Tibial nerve (tissue), 4 donors: ENCODE measurements at regions not wholly inside any gene's neighbourhood (a gene's known extent, or its start where the extent isn't known, plus 50 kb on each side); places are given as distances from the start of the nearest gene placed in this dataset.

Experiments
- DNase-seq, 2 donors: peaks; one replicate each; pipeline ENCODE4 v3.0.0-alpha.2; 2019; ENCODE audit warnings: low spot score in 2 of 2
- H3K27ac ChIP-seq, 4 donors: fragments of 200-600 bp; sonication (generic) in 3 of 4; one replicate each; pipeline ENCODE4 v1.5.1; 2017 to 2019; ENCODE audit warnings: mild to moderate bottlenecking in 1 of 4
- H3K27me3 ChIP-seq, 2 donors: fragments of 200-600 bp; sonication (generic) in 1 of 2; one replicate each; pipeline versions ENCODE4 v1.5.1 to v1.6.0; 2017 to 2019
- H3K36me3 ChIP-seq, 3 donors: fragments of 200-600 bp; sonication (generic); one replicate each; pipeline ENCODE4 v1.5.1; 2018 to 2019
- H3K4me1 ChIP-seq, 4 donors: fragments of 200-600 bp; sonication (generic) in 3 of 4; one replicate each; pipeline ENCODE4 v1.5.1; 2017 to 2019
- H3K4me3 ChIP-seq, 4 donors: fragments of 200-600 bp; sonication (generic) in 3 of 4; one replicate each; pipeline ENCODE4 v1.5.1; 2017 to 2019; ENCODE audit warnings: mild to moderate bottlenecking in 1 of 4, moderate library complexity in 1 of 4
- H3K9me3 ChIP-seq, 4 donors: fragments of 200-600 bp; sonication (generic) in 3 of 4; one replicate each; pipeline ENCODE4 v1.5.1; 2017 to 2019
- CTCF ChIP-seq, 5 experiments: fragments of 200-600 bp in 3 of 5; fragments of 450-650 bp in 2 of 5; sonication (generic) in 3 of 5; IDR thresholded peaks; one replicate each; pipeline ENCODE4 v1.5.1; 2016 to 2019; ENCODE audit warnings: antibody characterized with exemption in 5 of 5, mild to moderate bottlenecking in 3 of 5, moderate library complexity in 2 of 5
- EP300 ChIP-seq, 2 donors: sonication (generic); formaldehyde crosslinking; IDR thresholded peaks; one replicate each; pipeline ENCODE4 v1.6.1; 2017; ENCODE audit warnings: antibody characterized with exemption in 2 of 2, mild to moderate bottlenecking in 1 of 2
- POLR2A ChIP-seq, 2 donors: fragments of 450-650 bp; IDR thresholded peaks; one replicate each; pipeline ENCODE4 v1.6.1; 2017; ENCODE audit warnings: antibody characterized with exemption in 2 of 2, mild to moderate bottlenecking in 2 of 2, moderate library complexity in 2 of 2
- WGBS, 2 donors: methylation state at CpG; one replicate each; pipeline ENCODE4 v1.1.5; 2018; 5-methylcytosine and 5-hydroxymethylcytosine counted together

DNA sequence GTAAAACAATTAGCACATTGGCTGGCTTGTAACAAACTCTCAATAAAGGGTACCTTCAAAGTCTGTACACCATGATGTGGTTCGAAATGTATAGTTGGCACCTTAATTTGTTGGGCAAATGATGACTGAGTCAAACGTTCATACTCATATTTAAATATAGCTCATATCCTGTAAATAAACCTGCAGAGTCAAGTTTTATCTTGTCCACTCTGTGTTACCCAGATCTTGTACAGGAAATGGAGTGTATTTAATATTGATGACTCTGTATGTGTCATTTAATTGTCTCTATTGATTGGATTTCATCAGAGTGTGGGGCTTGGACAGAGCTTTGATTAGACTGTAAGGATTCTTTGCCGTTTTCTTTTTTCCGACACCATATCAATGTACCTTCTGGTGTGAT lies 805.6 kb upstream of the ZEB2 start:
- 81 to 91% methylated on average over 4 of the region's 4 CpGs for WGBS, 2 donors
- DNase-seq = no peak
- TF ChIP-seq EP300 (IDR thresholded peaks at IDR 0.05) = no peak
- TF ChIP-seq POLR2A (IDR thresholded peaks at IDR 0.05) = no peak
- no peak for TF ChIP-seq CTCF (IDR thresholded peaks at IDR 0.05)
- Histone ChIP-seq H3K27me3 (no peaks in the 10 kb centered on the region), H3K4me3 (no peak overlapping the region), H3K4me1 (no peaks in the 10 kb centered on the region), H3K36me3 (no peaks in the 10 kb centered on the region), H3K27ac (no peak overlapping the region), H3K9me3 (no peaks in the 10 kb centered on the region)

DNA sequence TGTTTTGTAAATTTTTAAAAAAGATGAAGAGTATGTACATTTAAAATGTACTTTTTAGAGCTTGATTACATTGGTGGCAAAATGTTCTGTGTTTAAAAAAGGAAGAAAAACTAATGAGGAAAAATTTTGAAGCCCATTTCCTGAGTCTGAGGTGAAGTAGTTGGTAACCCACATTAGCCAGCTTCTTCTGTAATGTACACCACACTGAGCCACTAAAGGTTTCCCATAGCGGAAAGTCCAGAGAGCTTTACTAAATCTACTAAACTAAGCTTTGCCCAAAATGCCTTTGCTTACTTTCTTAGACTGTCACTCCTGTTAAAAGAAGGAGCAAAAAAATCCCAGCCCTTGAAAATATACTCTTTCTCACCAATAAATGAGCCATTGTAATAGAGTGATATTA lies 804.8 kb upstream of the ZEB2 start:
- H3K4me3 ChIP-seq = no peak overlapping the region
- H3K4me1 ChIP-seq = no peaks in the 10 kb centered on the region
- WGBS, 2 donors = 90 to 94% methylated on average over 1 of the region's 1 CpG
- no peaks in the 10 kb centered on the region for H3K9me3 ChIP-seq
- no peaks in the 10 kb centered on the region for H3K27me3 ChIP-seq
- DNase-seq = no peak
- H3K27ac ChIP-seq = no peak overlapping the region
- no peaks in the 10 kb centered on the region for H3K36me3 ChIP-seq
- no peak for TF ChIP-seq CTCF (IDR thresholded peaks at IDR 0.05)
- no peak for TF ChIP-seq EP300 (IDR thresholded peaks at IDR 0.05)
- no peak for TF ChIP-seq POLR2A (IDR thresholded peaks at IDR 0.05)

GRCh38 chr2:145323512-145323911 lies 803.6 kb upstream of the ZEB2 start:
- no peak for TF ChIP-seq CTCF (IDR thresholded peaks at IDR 0.05)
- no peak for TF ChIP-seq POLR2A (IDR thresholded peaks at IDR 0.05)
- TF ChIP-seq EP300 (IDR thresholded peaks at IDR 0.05) = no peak
- Histone ChIP-seq H3K36me3 (no peaks in the 10 kb centered on the region), H3K27me3 (no peaks in the 10 kb centered on the region), H3K4me1 (no peaks in the 10 kb centered on the region), H3K9me3 (no peaks in the 10 kb centered on the region), H3K27ac (no peak overlapping the region), H3K4me3 (no peak overlapping the region)
- DNase-seq = no peak
- 75 to 83% methylated on average over 2 of the region's 2 CpGs for WGBS, 2 donors

- Histone ChIP-seq H3K4me3 (no peak overlapping the region), H3K36me3 (no peaks in the 10 kb centered on the region), H3K27me3 (no peaks in the 10 kb centered on the region), H3K27ac (no peak overlapping the region), H3K9me3 (no peaks in the 10 kb centered on the region), H3K4me1 (no peaks in the 10 kb centered on the region)
- no peak for TF ChIP-seq CTCF (IDR thresholded peaks at IDR 0.05)
- no peak for TF ChIP-seq EP300 (IDR thresholded peaks at IDR 0.05)
- TF ChIP-seq POLR2A (IDR thresholded peaks at IDR 0.05) = no peak
- DNase-seq = no peak
- 69 to 73% methylated on average over 2 of the region's 2 CpGs for WGBS, 2 donors
Observed at GRCh38 chr2:145321344-145321743, 801.4 kb upstream of the ZEB2 start.

GRCh38 chr2:145316496-145316895 lies 796.6 kb upstream of the ZEB2 start:
- Histone ChIP-seq H3K4me1 (no peaks in the 10 kb centered on the region), H3K4me3 (no peak overlapping the region), H3K27ac (no peak overlapping the region), H3K9me3 (no peaks in the 10 kb centered on the region), H3K36me3 (no peaks in the 10 kb centered on the region), H3K27me3 (no peaks in the 10 kb centered on the region)
- TF ChIP-seq CTCF (IDR thresholded peaks at IDR 0.05) (no peak), EP300 (IDR thresholded peaks at IDR 0.05) (no peak)
- 96 to 97% methylated on average over 1 of the region's 1 CpG for WGBS, 2 donors
- no peak for DNase-seq
